ENCODE measurements at regions not wholly inside any gene's neighbourhood (a gene's known extent, or its start where the extent isn't known, plus 50 kb on each side); places are given as distances from the start of the nearest gene placed in this dataset.

GRCh38 chr1:71269179-71269578, 188.3 kb upstream of the ZRANB2 start:
- Mint-ChIP-seq H3K36me3 (ENCODE audit: low read depth) (no peaks in the 10 kb centered on the region), H3K27me3 (ENCODE audit: low read depth) (peaks cover 12% of the 10 kb centered on the region), H3K4me1 (ENCODE audit: low read depth) (no peaks in the 10 kb centered on the region), H3K9me3 (ENCODE audit: low read depth) (no peaks in the 10 kb centered on the region), H3K4me3 (ENCODE audit: unreplicated experiment) (no peak overlapping the region), H3K27ac (ENCODE audit: unreplicated experiment) (no peak overlapping the region)
- TF ChIP-seq CTCF (IDR thresholded peaks at IDR 0.05) = no peak
- DNase-seq (ENCODE audit: low spot score) = no peak

GRCh38 chr1:71267220-71267619, 186.4 kb upstream of the ZRANB2 start:
- TF ChIP-seq CTCF (IDR thresholded peaks at IDR 0.05) = no peak
- H3K9me3 Mint-ChIP-seq (ENCODE audit: low read depth) = no peaks in the 10 kb centered on the region
- DNase-seq (ENCODE audit: low spot score) = no peak
- peaks cover 14% of the 10 kb centered on the region for H3K27me3 Mint-ChIP-seq (ENCODE audit: low read depth)
- H3K4me1 Mint-ChIP-seq (ENCODE audit: low read depth) = no peaks in the 10 kb centered on the region
- H3K36me3 Mint-ChIP-seq (ENCODE audit: low read depth) = no peaks in the 10 kb centered on the region
- no peak overlapping the region for H3K27ac Mint-ChIP-seq (ENCODE audit: unreplicated experiment)
- H3K4me3 Mint-ChIP-seq (ENCODE audit: unreplicated experiment) = no peak overlapping the region

GRCh38 chr1:71264039-71264438, 183.2 kb upstream of the ZRANB2 start:
- H3K9me3 Mint-ChIP-seq (ENCODE audit: low read depth) = no peaks in the 10 kb centered on the region
- H3K4me1 Mint-ChIP-seq (ENCODE audit: low read depth) = no peaks in the 10 kb centered on the region

GRCh38 chr1:71262970-71263369, 182.1 kb upstream of the ZRANB2 start:
- H3K36me3 Mint-ChIP-seq (ENCODE audit: low read depth) = no peaks in the 10 kb centered on the region
- no peak overlapping the region for H3K4me3 Mint-ChIP-seq (ENCODE audit: unreplicated experiment)
- H3K27me3 Mint-ChIP-seq (ENCODE audit: low read depth) = peaks cover 17% of the 10 kb centered on the region
- H3K9me3 Mint-ChIP-seq (ENCODE audit: low read depth) = no peaks in the 10 kb centered on the region
- no peaks in the 10 kb centered on the region for H3K4me1 Mint-ChIP-seq (ENCODE audit: low read depth)
- DNase-seq (ENCODE audit: low spot score) = no peak
- no peak for TF ChIP-seq CTCF (IDR thresholded peaks at IDR 0.05)
- H3K27ac Mint-ChIP-seq (ENCODE audit: unreplicated experiment) = no peak overlapping the region

More at GRCh38 chr1:71264039-71264438, 183.2 kb upstream of the ZRANB2 start:
- no peak for DNase-seq (ENCODE audit: low spot score)
- Mint-ChIP-seq H3K4me3 (ENCODE audit: unreplicated experiment) (no peak overlapping the region), H3K36me3 (ENCODE audit: low read depth) (no peaks in the 10 kb centered on the region), H3K27ac (ENCODE audit: unreplicated experiment) (no peak overlapping the region), H3K27me3 (ENCODE audit: low read depth) (peaks cover 16% of the 10 kb centered on the region)
- no peak for TF ChIP-seq CTCF (IDR thresholded peaks at IDR 0.05)

DNA sequence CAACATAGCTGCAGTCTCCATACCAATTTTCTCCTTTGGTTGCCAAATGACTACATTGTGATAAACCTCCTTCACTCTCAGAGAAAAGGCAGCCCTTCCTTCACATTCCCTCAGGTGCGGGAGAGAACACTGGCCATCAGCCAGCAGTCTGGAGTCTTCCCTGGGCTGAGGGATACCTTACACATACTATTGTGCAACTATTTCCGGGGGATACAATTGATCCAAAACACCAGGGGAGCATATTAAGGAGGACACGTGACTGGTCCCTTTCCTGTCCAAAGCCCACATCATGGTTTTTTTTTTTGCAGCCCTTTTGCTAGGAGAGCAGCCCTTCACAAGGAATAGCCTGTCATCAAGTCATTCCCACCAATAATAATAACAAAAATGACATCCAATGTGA, 172.1 kb upstream of the ZRANB2 start:
- DNase-seq (ENCODE audit: low spot score) = no peak
- Mint-ChIP-seq H3K4me1 (ENCODE audit: low read depth) (no peaks in the 10 kb centered on the region), H3K27me3 (ENCODE audit: low read depth) (peaks cover 12% of the 10 kb centered on the region), H3K9me3 (ENCODE audit: low read depth) (no peaks in the 10 kb centered on the region), H3K4me3 (ENCODE audit: unreplicated experiment) (no peak overlapping the region), H3K36me3 (ENCODE audit: low read depth) (no peaks in the 10 kb centered on the region), H3K27ac (ENCODE audit: unreplicated experiment) (no peak overlapping the region)
- no peak for TF ChIP-seq CTCF (IDR thresholded peaks at IDR 0.05)
